CD4-positive, CD25-positive, alpha-beta regulatory T cell (primary cell): ENCODE measurements at regions not wholly inside any gene's neighbourhood (a gene's known extent, or its start where the extent isn't known, plus 50 kb on each side); places are given as distances from the start of the nearest gene placed in this dataset.
"Not testable (repeated sequence)": the region's sequence is repeated elsewhere in the genome, so short reads cannot be mapped to it uniquely, and the experiment has no call there.

Source experiments
- ATAC-seq, 2 donors: fragments of 150-1000 bp; cut with Tn5 transposase; one replicate each; pipeline ENCODE4 v1.10.0; 2021; ENCODE audit warnings: low read depth in 2 of 2, moderate number of reproducible peaks in 2 of 2, moderate library complexity in 1 of 2
- DNase-seq, 3 donors: peaks; one replicate each; pipeline versions ENCODE4 v3.0.0 to v3.0.0-alpha.2; 2012 to 2022; ENCODE audit warnings: mixed read lengths in 1 of 3
- H3K27ac ChIP-seq: one replicate; pipeline ENCODE4 v1.7.0; 2013; ENCODE audit warnings: mild to moderate bottlenecking, low read length; ENCODE audit not compliant: insufficient read depth, poor library complexity, severe bottlenecking
- H3K27me3 ChIP-seq: one replicate; pipeline ENCODE4 v1.7.0; 2013; ENCODE audit warnings: low read length; ENCODE audit not compliant: control insufficient read depth, insufficient read depth
- H3K36me3 ChIP-seq: one replicate; pipeline ENCODE4 v1.7.0; 2013; ENCODE audit warnings: mild to moderate bottlenecking, low read length, moderate library complexity; ENCODE audit not compliant: control insufficient read depth, insufficient read depth
- H3K4me1 ChIP-seq: 2 replicates; pipeline ENCODE4 v1.7.0; 2013; ENCODE audit warnings: mild to moderate bottlenecking, low read length; ENCODE audit not compliant: insufficient read depth, control insufficient read depth, poor library complexity, severe bottlenecking
- H3K4me3 ChIP-seq: one replicate; pipeline ENCODE4 v1.7.0; 2013; ENCODE audit warnings: low read depth, mild to moderate bottlenecking, low read length, moderate library complexity
- H3K9me3 ChIP-seq, 2 experiments: 1 replicate in 1 of 2; 2 replicates in 1 of 2; pipeline ENCODE4 v1.7.0; 2013; ENCODE audit warnings: low read length in 2 of 2, mild to moderate bottlenecking in 1 of 2, moderate library complexity in 1 of 2; ENCODE audit not compliant: control insufficient read depth in 2 of 2
- H3K27ac Mint-ChIP-seq, 3 donors: one replicate each; pipeline ENCODE4 v1.8.0; 2020 to 2022; ENCODE audit warnings: mild to moderate bottlenecking in 3 of 3, mixed read lengths in 3 of 3, moderate library complexity in 2 of 3
- H3K27me3 Mint-ChIP-seq: one replicate; pipeline ENCODE4 v1.8.0; 2022; ENCODE audit warnings: mild to moderate bottlenecking, mixed read lengths
- H3K36me3 Mint-ChIP-seq: one replicate; pipeline ENCODE4 v1.8.0; 2020; ENCODE audit warnings: mixed read lengths
- H3K4me1 Mint-ChIP-seq, 4 donors: one replicate each; pipeline ENCODE4 v1.8.0; 2020 to 2022; ENCODE audit warnings: mixed read lengths in 4 of 4, mild to moderate bottlenecking in 1 of 4
- H3K4me3 Mint-ChIP-seq, 4 donors: one replicate each; pipeline ENCODE4 v1.8.0; 2020 to 2022; ENCODE audit warnings: mild to moderate bottlenecking in 4 of 4, mixed read lengths in 4 of 4, moderate library complexity in 3 of 4
- H3K9me3 Mint-ChIP-seq, 7 donors: one replicate each; pipeline ENCODE4 v1.8.0; 2020 to 2022; ENCODE audit warnings: mixed read lengths in 7 of 7, mild to moderate bottlenecking in 3 of 7, moderate library complexity in 2 of 7

DNA sequence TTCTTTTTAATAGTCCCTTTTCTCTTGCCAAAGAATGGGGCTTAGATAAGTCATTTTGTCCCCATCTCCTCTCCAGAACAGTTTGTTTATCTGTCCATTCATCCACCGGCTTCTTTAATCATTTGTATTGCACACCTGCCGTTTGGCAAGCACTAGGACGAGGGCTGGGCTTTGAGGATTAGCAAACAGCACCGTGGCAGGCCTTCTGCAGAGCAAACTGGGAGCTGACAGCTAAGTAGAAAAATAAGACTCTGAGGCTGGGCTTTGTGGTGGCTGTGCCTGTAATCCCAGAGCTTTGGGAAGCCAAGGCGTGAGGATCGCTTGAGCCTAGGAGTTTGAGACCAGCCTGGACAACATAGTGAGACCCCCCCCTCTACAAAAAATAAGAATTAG is 214.2 kb upstream of the ZNF469 start:
- not testable (repeated sequence) for H3K4me1 ChIP-seq, H3K27ac ChIP-seq, H3K4me3 ChIP-seq, H3K36me3 Mint-ChIP-seq, H3K4me3 Mint-ChIP-seq, H3K36me3 ChIP-seq, ATAC-seq, H3K9me3 ChIP-seq, H3K27ac Mint-ChIP-seq, H3K27me3 ChIP-seq, DNase-seq, H3K4me1 Mint-ChIP-seq
- H3K9me3 Mint-ChIP-seq: peaks cover 0 to 10% (median 1%) of the 10 kb centered on the region in 7 donors
- H3K27me3 Mint-ChIP-seq: peaks cover 24% of the 10 kb centered on the region

DNA sequence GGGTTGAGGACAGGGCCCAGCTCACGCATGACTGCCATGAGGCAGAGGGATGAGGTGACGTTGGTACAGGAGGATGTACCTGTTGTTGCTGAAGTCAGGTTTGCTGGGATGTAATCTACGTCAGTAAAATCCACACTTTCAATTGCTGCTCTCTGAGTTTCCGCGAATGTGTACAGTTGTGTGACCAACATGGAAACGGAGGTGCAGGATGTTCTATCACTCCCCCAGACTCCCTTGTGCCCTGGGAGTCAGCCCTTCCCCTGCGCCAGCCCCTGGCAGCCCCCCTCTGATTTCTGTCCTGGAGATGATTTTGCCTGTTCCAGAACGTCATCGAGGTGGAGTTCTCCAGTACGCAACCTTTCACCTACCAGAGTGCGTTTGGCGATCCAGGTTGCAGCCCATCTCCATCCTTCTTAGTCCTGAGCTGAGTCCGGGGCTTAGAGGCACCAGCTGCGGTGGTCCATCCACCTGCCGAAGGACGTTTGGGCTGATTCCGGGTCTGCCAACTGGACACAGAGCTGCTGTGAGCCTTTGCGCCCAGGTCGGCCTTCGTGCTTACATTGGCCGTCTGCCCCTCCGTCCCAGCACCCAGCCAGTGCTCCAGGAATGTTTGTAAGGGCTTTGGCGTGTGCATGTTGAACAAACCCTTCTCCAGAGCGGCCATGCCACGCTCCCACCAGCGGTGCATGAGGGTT is 213.5 kb upstream of the ZNF469 start:
- not testable (repeated sequence) for H3K27me3 ChIP-seq
- H3K27me3 Mint-ChIP-seq: peaks cover 24% of the 10 kb centered on the region

DNA sequence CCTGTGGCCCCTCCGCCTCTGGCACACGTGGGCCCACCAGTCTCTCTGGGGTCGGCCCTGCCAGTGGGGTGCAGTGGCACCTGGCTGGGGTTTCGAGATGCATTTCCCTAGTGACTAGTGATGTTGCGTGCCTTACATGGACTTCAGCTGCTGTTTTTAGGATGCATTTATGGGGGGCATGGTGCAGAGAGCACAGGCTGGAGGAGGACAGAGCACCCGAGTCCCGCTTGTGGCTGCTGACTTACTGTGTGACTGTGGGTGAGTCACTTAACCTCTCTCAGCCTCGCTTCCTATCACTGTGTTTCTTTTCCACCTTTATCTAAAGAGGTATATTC is 213.0 kb upstream of the ZNF469 start:
- not testable (repeated sequence) for H3K27ac Mint-ChIP-seq, H3K4me1 Mint-ChIP-seq, H3K36me3 Mint-ChIP-seq, H3K27ac ChIP-seq, H3K4me1 ChIP-seq, H3K4me3 Mint-ChIP-seq, H3K4me3 ChIP-seq, H3K36me3 ChIP-seq, DNase-seq, H3K9me3 ChIP-seq, ATAC-seq, H3K27me3 ChIP-seq
- H3K27me3 Mint-ChIP-seq: peaks cover 24% of the 10 kb centered on the region
- H3K9me3 Mint-ChIP-seq: peaks cover 0 to 10% (median 0%) of the 10 kb centered on the region in 7 donors

More for the DNA sequence above, 213.5 kb upstream of the ZNF469 start:
- H3K4me3 ChIP-seq, H3K27ac Mint-ChIP-seq, H3K4me1 Mint-ChIP-seq, H3K4me1 ChIP-seq, H3K36me3 Mint-ChIP-seq, H3K27ac ChIP-seq, H3K9me3 ChIP-seq, ATAC-seq, H3K4me3 Mint-ChIP-seq, DNase-seq, H3K36me3 ChIP-seq: not testable (repeated sequence)
- peaks cover 0 to 10% (median 0%) of the 10 kb centered on the region in 7 donors for H3K9me3 Mint-ChIP-seq

DNA sequence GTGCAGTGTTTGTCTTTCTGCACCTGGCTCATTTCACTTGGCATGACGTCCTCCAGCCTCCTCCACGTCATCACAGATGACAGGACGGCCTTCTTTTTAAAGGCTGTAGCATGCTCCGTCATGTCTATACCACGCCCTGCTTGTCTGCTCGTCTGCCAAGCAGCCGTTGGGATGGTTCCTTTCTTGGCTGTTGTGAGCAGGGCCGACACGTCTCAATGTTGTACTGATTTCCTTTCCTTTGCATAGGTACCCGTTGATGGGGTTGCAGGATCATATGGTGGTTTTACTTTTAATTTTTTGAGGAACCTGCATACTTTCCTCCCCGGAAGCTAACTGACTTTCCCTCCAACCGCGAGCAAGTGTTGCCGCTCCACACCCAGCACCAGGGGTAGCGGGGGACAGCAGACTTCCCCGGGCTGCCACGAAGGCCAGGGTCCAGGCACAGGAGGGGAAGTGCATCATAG is 212.2 kb upstream of the ZNF469 start:
- no peaks in the 10 kb centered on the region for H3K27me3 ChIP-seq
- DNase-seq: no peak
- no peaks in the 10 kb centered on the region for H3K36me3 Mint-ChIP-seq
- peaks cover 0 to 3% (median 0%) of the 10 kb centered on the region in 4 donors for H3K4me1 Mint-ChIP-seq
- H3K27me3 Mint-ChIP-seq: peaks cover 24% of the 10 kb centered on the region
- H3K36me3 ChIP-seq: no peaks in the 10 kb centered on the region
- ATAC-seq: no peak
- no peak overlapping the region for H3K4me3 ChIP-seq
- H3K4me1 ChIP-seq: no peaks in the 10 kb centered on the region
- no peak overlapping the region for H3K27ac ChIP-seq
- no peak overlapping the region for H3K27ac Mint-ChIP-seq
- no peak overlapping the region for H3K4me3 Mint-ChIP-seq
- H3K9me3 ChIP-seq: peaks cover 0 to 2% of the 10 kb centered on the region in 2 experiments
- peaks cover 0 to 10% (median 0%) of the 10 kb centered on the region in 7 donors for H3K9me3 Mint-ChIP-seq

DNA sequence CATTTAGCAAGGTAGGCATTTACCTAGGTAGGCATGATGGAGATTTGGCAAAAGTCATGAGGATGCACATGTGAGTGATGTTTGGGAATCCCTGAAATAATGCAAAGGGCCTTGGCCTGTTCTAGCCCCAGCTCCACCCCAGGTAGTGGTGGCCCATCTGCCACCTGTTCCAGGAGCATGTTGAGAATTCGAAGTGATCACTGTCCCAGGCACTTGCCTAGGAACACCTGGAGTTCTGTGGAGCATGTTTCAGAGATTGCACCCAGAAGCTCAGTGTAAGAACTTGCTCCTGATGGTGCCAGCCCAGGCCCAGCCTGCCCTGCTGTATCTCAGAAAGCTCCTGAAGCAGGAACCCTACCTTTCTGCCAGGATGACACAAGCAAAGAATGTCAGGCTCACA is 211.6 kb upstream of the ZNF469 start:
- not testable (repeated sequence) for H3K27ac ChIP-seq, H3K36me3 Mint-ChIP-seq, H3K4me3 Mint-ChIP-seq, H3K4me1 ChIP-seq, H3K4me1 Mint-ChIP-seq, H3K9me3 ChIP-seq, DNase-seq, H3K4me3 ChIP-seq, H3K36me3 ChIP-seq, H3K27me3 ChIP-seq, H3K27ac Mint-ChIP-seq, ATAC-seq
- H3K9me3 Mint-ChIP-seq: peaks cover 0 to 10% (median 0%) of the 10 kb centered on the region in 7 donors
- peaks cover 24% of the 10 kb centered on the region for H3K27me3 Mint-ChIP-seq

DNA sequence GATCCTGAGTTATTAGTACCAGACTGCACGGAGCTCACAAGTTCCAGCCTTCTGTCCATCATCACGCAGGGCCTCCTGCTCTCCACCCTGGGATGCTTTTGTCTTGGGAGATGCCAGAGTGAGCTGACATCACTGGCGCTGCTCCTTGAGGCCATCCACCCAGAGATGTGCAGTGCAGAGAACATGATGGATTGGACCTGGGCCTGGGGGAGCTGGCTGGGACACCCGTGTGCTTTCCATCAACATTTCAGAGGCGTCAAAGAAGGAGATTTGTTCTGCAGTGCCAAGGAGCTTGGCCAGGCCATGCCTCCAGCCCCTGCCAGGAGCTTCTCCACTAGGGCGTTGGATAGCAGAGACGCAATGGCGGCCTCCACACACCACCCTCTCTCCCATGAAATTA is 206.6 kb upstream of the ZNF469 start:
- not testable (repeated sequence) for H3K4me1 ChIP-seq

DNA sequence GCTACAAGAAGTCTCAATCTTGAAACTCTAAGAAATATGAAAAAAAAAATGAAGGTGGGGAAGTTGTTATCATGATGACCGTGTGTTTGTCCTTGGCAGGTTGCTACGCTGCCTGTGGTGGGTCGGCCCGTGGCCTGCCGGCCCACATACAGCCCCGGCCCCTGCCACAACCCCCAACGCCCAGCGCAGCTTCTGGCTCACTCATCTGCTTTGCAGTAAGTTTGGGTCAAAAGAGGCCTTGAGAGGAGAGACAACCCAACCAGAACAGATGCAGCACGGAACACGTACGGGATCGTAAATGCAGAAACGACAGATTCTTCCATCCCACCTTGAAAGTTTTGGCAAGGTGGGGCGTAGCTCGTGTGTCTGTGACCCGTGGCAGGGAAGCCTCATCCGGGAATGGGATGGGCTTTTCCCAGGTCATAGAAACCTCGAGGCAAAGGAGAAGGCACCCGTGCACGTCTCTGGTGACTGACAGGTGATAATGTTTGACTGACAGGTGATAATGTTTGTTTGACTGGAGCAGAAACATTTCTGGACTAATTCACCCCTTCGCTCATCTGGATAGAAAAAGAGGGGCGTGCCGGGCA is 206.1 kb upstream of the ZNF469 start:
- not testable (repeated sequence) for H3K9me3 ChIP-seq, H3K27ac Mint-ChIP-seq, H3K27ac ChIP-seq, H3K4me1 ChIP-seq, DNase-seq, H3K36me3 Mint-ChIP-seq, H3K27me3 ChIP-seq, H3K36me3 ChIP-seq, H3K4me3 Mint-ChIP-seq, ATAC-seq, H3K4me3 ChIP-seq, H3K4me1 Mint-ChIP-seq
- H3K9me3 Mint-ChIP-seq: peaks cover 0 to 10% (median 0%) of the 10 kb centered on the region in 7 donors
- peaks cover 25% of the 10 kb centered on the region for H3K27me3 Mint-ChIP-seq

More for the DNA sequence above, 206.6 kb upstream of the ZNF469 start:
- peaks cover 0 to 10% (median 0%) of the 10 kb centered on the region in 7 donors for H3K9me3 Mint-ChIP-seq
- ATAC-seq, H3K36me3 ChIP-seq, H3K4me1 Mint-ChIP-seq, DNase-seq, H3K27ac Mint-ChIP-seq, H3K4me3 Mint-ChIP-seq, H3K9me3 ChIP-seq, H3K4me3 ChIP-seq, H3K27me3 ChIP-seq, H3K27ac ChIP-seq, H3K36me3 Mint-ChIP-seq: not testable (repeated sequence)
- H3K27me3 Mint-ChIP-seq: peaks cover 26% of the 10 kb centered on the region

DNA sequence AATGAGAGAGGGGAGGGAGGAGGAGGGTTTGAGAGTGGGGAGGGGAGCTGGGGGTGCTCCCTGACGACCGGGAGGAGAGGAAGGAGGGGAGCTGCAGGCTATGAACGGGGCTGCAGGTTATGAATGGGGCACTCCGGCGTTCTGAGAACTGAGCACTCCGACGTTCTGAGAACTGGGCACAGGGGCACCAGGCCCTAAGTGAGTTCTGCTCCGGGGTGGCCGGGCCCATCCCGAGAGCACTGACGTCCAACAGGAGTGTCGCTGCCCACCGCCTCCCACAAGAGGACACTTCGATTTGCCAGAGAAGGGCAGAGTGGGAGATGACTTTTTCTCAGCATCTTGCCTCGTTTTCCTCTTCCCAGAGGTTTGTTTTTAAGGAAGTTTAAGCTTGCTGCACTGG is 204.5 kb upstream of the ZNF469 start:
- H3K4me3 ChIP-seq, H3K4me1 Mint-ChIP-seq, H3K9me3 ChIP-seq, H3K27me3 ChIP-seq, H3K4me1 ChIP-seq, ATAC-seq, H3K36me3 Mint-ChIP-seq, H3K27ac Mint-ChIP-seq, H3K9me3 Mint-ChIP-seq, H3K27ac ChIP-seq, H3K4me3 Mint-ChIP-seq, DNase-seq, H3K36me3 ChIP-seq: not testable (repeated sequence)
- H3K27me3 Mint-ChIP-seq: peaks cover 10% of the 10 kb centered on the region
